ENCODE measurements at regions not wholly inside any gene's neighbourhood (a gene's known extent, or its start where the extent isn't known, plus 50 kb on each side); places are given as distances from the start of the nearest gene placed in this dataset.

DNA sequence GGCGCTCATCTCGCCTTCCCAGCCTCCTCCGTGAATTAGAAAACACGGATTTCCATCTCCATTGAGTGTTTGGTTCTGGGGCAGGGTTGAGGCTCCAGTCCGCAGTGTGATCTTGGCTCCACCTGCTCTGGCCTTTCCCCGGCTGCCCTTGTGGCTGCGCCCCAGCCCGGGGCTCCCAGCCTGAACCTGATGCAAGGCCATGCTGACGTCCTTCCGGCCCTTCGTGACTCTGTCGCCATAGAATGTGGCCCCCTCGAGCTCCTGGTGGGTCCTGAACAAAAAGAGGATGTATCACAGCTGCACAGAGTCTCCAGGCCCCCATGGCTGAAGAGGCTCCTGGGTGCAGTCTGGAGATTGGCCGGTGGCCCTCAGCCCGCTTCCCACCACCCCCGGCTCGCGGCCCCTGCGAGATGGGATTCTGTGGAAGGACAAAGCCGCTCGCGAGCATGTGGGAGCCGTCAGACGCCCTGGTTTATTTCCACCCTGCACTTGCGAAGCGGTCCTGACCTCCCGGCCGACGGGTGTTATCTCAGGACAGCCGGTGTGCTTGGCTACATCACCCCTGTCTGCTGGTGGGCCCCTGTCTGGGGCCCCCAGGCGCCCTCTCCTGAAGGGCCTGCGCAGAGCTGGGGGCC, 1214.0 kb downstream of the BRD1 start:
- Mint-ChIP-seq H3K36me3 (ENCODE audit: low read depth) (peaks cover 4% of the 10 kb centered on the region; the same call in 1 of the 2 replicates), H3K4me3 (no peak overlapping the region), H3K27ac (no peak overlapping the region), H3K27me3 (ENCODE audit: insufficient read depth) (peaks cover 7% of the 10 kb centered on the region), H3K9me3 (peaks cover 76% of the 10 kb centered on the region), H3K4me1 (ENCODE audit: low read depth) (no peaks in the 10 kb centered on the region)
- TF ChIP-seq, protein P1, sequence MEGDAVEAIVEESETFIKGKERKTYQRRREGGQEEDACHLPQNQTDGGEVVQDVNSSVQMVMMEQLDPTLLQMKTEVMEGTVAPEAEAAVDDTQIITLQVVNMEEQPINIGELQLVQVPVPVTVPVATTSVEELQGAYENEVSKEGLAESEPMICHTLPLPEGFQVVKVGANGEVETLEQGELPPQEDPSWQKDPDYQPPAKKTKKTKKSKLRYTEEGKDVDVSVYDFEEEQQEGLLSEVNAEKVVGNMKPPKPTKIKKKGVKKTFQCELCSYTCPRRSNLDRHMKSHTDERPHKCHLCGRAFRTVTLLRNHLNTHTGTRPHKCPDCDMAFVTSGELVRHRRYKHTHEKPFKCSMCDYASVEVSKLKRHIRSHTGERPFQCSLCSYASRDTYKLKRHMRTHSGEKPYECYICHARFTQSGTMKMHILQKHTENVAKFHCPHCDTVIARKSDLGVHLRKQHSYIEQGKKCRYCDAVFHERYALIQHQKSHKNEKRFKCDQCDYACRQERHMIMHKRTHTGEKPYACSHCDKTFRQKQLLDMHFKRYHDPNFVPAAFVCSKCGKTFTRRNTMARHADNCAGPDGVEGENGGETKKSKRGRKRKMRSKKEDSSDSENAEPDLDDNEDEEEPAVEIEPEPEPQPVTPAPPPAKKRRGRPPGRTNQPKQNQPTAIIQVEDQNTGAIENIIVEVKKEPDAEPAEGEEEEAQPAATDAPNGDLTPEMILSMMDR (IDR thresholded peaks at IDR 0.05), result no peak
- no peak for DNase-seq

DNA sequence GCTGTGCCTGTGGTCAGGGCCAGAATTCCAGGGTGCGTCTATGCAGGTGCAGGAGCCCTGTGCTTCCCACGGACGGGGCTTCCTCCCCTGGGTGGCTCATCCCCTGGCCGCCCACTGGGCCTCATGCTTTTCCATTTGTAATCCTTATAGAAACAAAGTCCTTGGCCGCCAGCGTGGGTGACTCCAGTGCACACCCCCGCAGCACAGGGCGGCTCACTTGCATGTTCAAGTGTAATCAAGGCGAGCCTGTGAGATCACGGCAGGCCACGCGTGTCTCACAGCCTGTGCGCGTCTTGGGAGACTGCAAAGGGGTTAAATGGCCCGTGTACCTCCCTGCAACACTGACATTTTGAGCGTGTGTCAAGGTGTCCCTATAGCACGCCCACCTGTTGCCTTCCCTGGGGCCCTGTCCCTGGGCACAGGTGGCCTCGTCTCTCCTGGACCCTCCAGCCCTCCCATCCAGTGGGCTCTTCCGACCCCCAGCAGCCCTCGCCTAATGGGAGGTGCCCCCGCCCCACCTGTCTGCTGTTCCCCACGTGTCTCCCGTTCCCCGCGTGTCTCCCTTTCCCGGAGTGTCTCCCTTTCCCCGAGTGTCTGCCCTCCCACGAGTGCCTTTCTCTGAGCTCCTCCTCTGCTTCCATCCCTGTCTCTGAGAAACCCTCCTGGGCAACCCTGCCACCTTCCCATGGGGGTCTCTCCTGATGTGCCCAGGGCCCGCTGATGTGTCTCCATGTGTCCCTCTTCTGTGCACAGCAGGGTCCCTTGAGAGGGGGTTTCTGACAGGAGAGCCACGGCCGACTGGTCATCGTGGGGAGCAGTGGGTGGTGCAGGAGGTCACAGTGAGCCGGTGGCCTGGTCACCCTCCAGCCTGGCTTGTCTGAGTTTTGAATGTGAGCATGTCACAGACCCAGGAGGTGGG, 1215.3 kb downstream of the BRD1 start:
- no peak for DNase-seq
- Mint-ChIP-seq H3K36me3 (ENCODE audit: low read depth) (peaks cover 9% of the 10 kb centered on the region; the same call in 1 of the 2 replicates), H3K27me3 (ENCODE audit: insufficient read depth) (peaks cover 7% of the 10 kb centered on the region), H3K27ac (no peak overlapping the region), H3K4me1 (ENCODE audit: low read depth) (no peaks in the 10 kb centered on the region), H3K9me3 (peaks cover 76% of the 10 kb centered on the region), H3K4me3 (no peak overlapping the region)
- TF ChIP-seq, protein P1 (IDR thresholded peaks at IDR 0.05), result no peak

DNA sequence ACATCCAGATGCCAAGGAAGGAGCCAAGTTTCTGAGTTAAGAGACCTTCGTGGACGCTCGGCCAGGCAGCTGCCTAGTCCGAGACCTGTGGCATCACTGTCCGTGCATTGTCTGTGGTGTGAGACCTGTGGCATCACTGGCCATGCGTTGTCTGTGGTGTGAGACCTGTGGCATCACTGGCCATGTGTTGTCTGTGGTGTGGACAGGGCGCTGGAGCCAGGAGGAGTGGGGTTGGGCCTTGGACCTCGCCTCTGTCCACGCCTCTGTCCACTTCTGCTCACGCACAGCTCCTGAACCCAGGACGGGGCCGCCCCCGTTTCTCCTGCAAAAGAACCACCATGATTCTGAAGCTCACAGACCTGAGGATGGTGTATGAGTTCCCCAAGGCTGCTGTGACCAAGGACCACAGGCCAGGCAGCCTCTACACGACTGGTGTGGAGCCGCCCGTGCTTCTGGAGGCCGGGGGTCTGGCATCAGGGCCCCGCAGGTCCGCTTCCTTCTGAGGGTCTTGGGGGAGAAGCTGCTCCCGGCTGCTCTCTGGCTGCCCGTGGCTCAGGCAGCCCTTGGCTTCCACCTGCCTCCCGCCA, 1218.3 kb downstream of the BRD1 start:
- DNase-seq, result no peak
- Mint-ChIP-seq H3K4me3 (no peak overlapping the region), H3K27ac (no peak overlapping the region), H3K36me3 (ENCODE audit: low read depth) (peaks cover 23% of the 10 kb centered on the region), H3K4me1 (ENCODE audit: low read depth) (no peaks in the 10 kb centered on the region), H3K9me3 (peaks cover 78% of the 10 kb centered on the region), H3K27me3 (ENCODE audit: insufficient read depth) (peaks cover 2% of the 10 kb centered on the region; the same call in 1 of the 2 replicates)
- TF ChIP-seq, protein P1 (IDR thresholded peaks at IDR 0.05), result no peak

DNA sequence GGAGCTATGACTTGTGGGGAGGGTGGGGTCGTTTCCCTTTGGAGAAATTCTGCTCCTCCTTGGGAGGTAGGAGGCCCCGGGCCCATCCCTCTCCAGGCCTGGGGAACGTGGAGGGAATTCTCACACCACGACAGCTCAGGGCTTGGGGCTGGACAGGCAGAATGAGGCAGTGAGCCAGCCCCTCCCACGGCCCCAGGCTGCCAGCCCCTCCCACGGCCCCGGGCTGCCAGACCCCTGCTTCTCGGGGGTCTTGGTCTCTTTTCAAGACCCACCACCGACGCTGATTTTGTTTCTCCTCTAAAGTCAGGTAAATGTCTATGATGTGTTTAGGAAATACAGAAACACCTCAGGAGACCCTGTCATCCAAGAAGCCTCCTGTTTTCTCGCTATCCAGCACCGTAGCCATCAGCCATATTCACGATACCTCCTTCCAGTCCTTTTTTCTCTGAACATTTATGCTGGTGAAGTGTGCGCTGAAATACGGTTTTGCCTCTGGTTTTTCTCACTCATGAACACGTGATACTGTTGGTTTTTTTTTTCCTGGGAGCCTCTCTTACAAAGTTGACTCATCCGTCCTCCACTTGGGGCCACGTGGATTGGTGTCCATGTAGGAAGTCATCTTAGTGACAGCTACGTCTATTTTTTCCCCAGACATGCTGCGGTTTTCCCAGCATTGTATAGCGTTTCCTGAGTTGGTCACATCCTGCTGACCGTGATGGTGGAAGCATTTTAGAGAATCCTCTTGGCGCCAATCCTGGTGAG, 1219.6 kb downstream of the BRD1 start:
- TF ChIP-seq, protein P1 (IDR thresholded peaks at IDR 0.05), result no peak
- Mint-ChIP-seq H3K27ac (no peak overlapping the region), H3K27me3 (ENCODE audit: insufficient read depth) (peaks cover 2% of the 10 kb centered on the region; the same call in 1 of the 2 replicates), H3K4me3 (no peak overlapping the region), H3K9me3 (peaks cover 76% of the 10 kb centered on the region), H3K4me1 (ENCODE audit: low read depth) (no peaks in the 10 kb centered on the region), H3K36me3 (ENCODE audit: low read depth) (peaks cover 20% of the 10 kb centered on the region)
- no peak for DNase-seq

DNA sequence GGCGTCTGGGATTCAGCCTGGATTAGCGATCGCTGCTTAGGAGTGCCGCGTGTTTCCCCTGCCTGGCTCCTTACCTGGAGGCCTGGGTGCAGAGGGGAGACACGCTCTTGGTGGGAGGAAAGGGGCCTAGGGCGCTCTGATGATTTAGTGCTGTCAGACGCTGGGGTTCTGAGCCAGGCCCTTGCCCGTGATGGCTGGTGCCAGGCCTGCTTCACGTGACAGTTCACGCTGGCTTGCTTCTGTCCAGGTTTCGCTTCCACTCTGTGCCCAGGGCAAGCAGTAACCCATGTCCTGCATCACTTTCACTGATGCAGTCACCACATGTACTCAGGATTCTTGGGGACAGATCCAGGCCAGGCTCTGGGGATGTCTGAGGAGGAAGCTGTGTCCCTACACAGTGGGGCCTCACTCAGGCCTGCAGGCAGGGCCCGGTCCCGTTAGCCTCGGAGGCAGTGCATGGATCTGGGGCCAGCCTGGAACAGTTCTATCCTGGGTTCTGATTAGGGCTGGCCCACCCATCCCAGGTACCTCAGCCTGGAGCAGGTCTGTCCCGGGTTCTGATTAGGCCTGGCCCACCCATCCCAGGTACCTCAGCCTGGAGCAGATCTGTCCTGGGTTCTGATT, 1220.9 kb downstream of the BRD1 start:
- no peaks in the 10 kb centered on the region for H3K27me3 Mint-ChIP-seq (ENCODE audit: insufficient read depth)
- H3K36me3 Mint-ChIP-seq (ENCODE audit: low read depth), result peaks cover 19% of the 10 kb centered on the region
- no peak overlapping the region for H3K27ac Mint-ChIP-seq
- no peak for DNase-seq
- TF ChIP-seq, protein P1 (IDR thresholded peaks at IDR 0.05), result no peak
- H3K9me3 Mint-ChIP-seq, result peaks cover 72% of the 10 kb centered on the region
- no peak overlapping the region for H3K4me3 Mint-ChIP-seq
- no peaks in the 10 kb centered on the region for H3K4me1 Mint-ChIP-seq (ENCODE audit: low read depth)
